ENCODE measurements at regions not wholly inside any gene's neighbourhood (a gene's known extent, or its start where the extent isn't known, plus 50 kb on each side); places are given as distances from the start of the nearest gene placed in this dataset.

- H3K27ac ChIP-seq, result peak overlapping the region; percentile 53
These were observed 96.8 kb upstream of the FAT1 start for GRCh38 chr4:186820391-186820891.

GRCh38 chr4:186823989-186824388 lies 100.3 kb upstream of the FAT1 start:
- H3K27me3 ChIP-seq (replicated peaks), result no peaks in the 10 kb centered on the region
- H3K27ac ChIP-seq, result no peak overlapping the region
- H3K36me3 ChIP-seq (replicated peaks), result no peaks in the 10 kb centered on the region
- no peak overlapping the region for H3K4me3 ChIP-seq (ENCODE audit: low read depth, low read length)
- in situ Hi-C loops (cut with HindIII; ENCODE audit: low pct_ligation_motif_present, low sequenced_read_pairs), result no loop called here
- DNase-seq, result no peak
- TF ChIP-seq CTCF (IDR thresholded peaks at IDR 0.05; ENCODE audit: low read depth, low read length, missing control alignments), result no peak

More at GRCh38 chr4:186820391-186820891, 96.8 kb upstream of the FAT1 start:
- no peak overlapping the region for H3K4me3 ChIP-seq (ENCODE audit: low read depth, low read length)
- no peaks in the 10 kb centered on the region for H3K27me3 ChIP-seq (replicated peaks)
- in situ Hi-C loops (cut with HindIII; ENCODE audit: low pct_ligation_motif_present, low sequenced_read_pairs), result no loop called here
- no peaks in the 10 kb centered on the region for H3K36me3 ChIP-seq (replicated peaks)
- no peak for TF ChIP-seq CTCF (IDR thresholded peaks at IDR 0.05; ENCODE audit: low read depth, low read length, missing control alignments)
- DNase-seq, result peak; percentile 77

GRCh38 chr4:186825069-186825468 lies 101.4 kb upstream of the FAT1 start:
- in situ Hi-C loops (cut with HindIII; ENCODE audit: low pct_ligation_motif_present, low sequenced_read_pairs), result no loop called here
- DNase-seq, result no peak

GRCh38 chr4:186826006-186826405 lies 102.3 kb upstream of the FAT1 start:
- Histone ChIP-seq H3K4me3 (ENCODE audit: low read depth, low read length) (no peak overlapping the region), H3K27ac (no peak overlapping the region), H3K36me3 (replicated peaks) (no peaks in the 10 kb centered on the region), H3K27me3 (replicated peaks) (no peaks in the 10 kb centered on the region)
- DNase-seq, result no peak
- TF ChIP-seq CTCF (IDR thresholded peaks at IDR 0.05; ENCODE audit: low read depth, low read length, missing control alignments), result no peak
- in situ Hi-C loops (cut with HindIII; ENCODE audit: low pct_ligation_motif_present, low sequenced_read_pairs), result no loop called here

More at GRCh38 chr4:186825069-186825468, 101.4 kb upstream of the FAT1 start:
- H3K4me3 ChIP-seq (ENCODE audit: low read depth, low read length), result no peak overlapping the region
- H3K27ac ChIP-seq, result no peak overlapping the region
- TF ChIP-seq CTCF (IDR thresholded peaks at IDR 0.05; ENCODE audit: low read depth, low read length, missing control alignments), result no peak
- no peaks in the 10 kb centered on the region for H3K27me3 ChIP-seq (replicated peaks)
- no peaks in the 10 kb centered on the region for H3K36me3 ChIP-seq (replicated peaks)

GRCh38 chr4:186826846-186827533 lies 103.3 kb upstream of the FAT1 start:
- DNase-seq, result no peak

More at GRCh38 chr4:186826846-186827533, 103.3 kb upstream of the FAT1 start:
- TF ChIP-seq CTCF (IDR thresholded peaks at IDR 0.05; ENCODE audit: low read depth, low read length, missing control alignments), result no peak
- in situ Hi-C loops (cut with HindIII; ENCODE audit: low pct_ligation_motif_present, low sequenced_read_pairs), result no loop called here
- H3K27ac ChIP-seq, result peak overlapping the region; percentile 19
- no peaks in the 10 kb centered on the region for H3K27me3 ChIP-seq (replicated peaks)
- H3K4me3 ChIP-seq (ENCODE audit: low read depth, low read length), result no peak overlapping the region
- no peaks in the 10 kb centered on the region for H3K36me3 ChIP-seq (replicated peaks)
